ENCODE measurements at regions not wholly inside any gene's neighbourhood (a gene's known extent, or its start where the extent isn't known, plus 50 kb on each side); places are given as distances from the start of the nearest gene placed in this dataset.

- DNase-seq: no peak
Measured at GRCh38 chr2:204012072-204012653, 75.6 kb downstream of the ICOS start.

- no peak for DNase-seq
Measured at GRCh38 chr2:204015118-204015843, 78.7 kb downstream of the ICOS start.

- DNase-seq: no peak
Measured at GRCh38 chr2:204018717-204019116, 82.2 kb downstream of the ICOS start.

- peak; percentile 69 for DNase-seq
Measured at GRCh38 chr2:204019572-204020501, 83.3 kb downstream of the ICOS start.

GRCh38 chr2:204021290-204022081 is 84.9 kb downstream of the ICOS start:
- no peak for DNase-seq

- DNase-seq: no peak
Measured at GRCh38 chr2:204022550-204022949, 86.0 kb downstream of the ICOS start.

GRCh38 chr2:204023088-204023487 is 86.5 kb downstream of the ICOS start:
- DNase-seq: no peak

- DNase-seq: no peak
Measured at GRCh38 chr2:204024503-204024902, 87.9 kb downstream of the ICOS start.

GRCh38 chr2:204024906-204025475 is 88.4 kb downstream of the ICOS start:
- no peak for DNase-seq

- no peak for DNase-seq
Measured at GRCh38 chr2:204026294-204026693, 89.7 kb downstream of the ICOS start.

GRCh38 chr2:204027091-204027490 is 90.5 kb downstream of the ICOS start:
- no peak for DNase-seq

- no peak for DNase-seq
Measured at GRCh38 chr2:204030322-204030721, 93.8 kb downstream of the ICOS start.

- no peak for DNase-seq
Measured at GRCh38 chr2:204031056-204031455, 94.5 kb downstream of the ICOS start.

- no peak for DNase-seq
Measured at GRCh38 chr2:204032301-204032700, 95.7 kb downstream of the ICOS start.

GRCh38 chr2:204033611-204034495 is 97.3 kb downstream of the ICOS start:
- DNase-seq: no peak

GRCh38 chr2:204036706-204037105 is 100.1 kb downstream of the ICOS start:
- DNase-seq: no peak

- no peak for DNase-seq
Measured at GRCh38 chr2:204037286-204037685, 100.7 kb downstream of the ICOS start.

GRCh38 chr2:204039298-204039838 is 102.8 kb downstream of the ICOS start:
- DNase-seq: no peak

- DNase-seq: no peak
Measured at GRCh38 chr2:204040016-204040415, 103.5 kb downstream of the ICOS start.

GRCh38 chr2:204042401-204042800 is 105.8 kb downstream of the ICOS start:
- no peak for DNase-seq

- DNase-seq: no peak
Measured at GRCh38 chr2:204046145-204046544, 109.6 kb downstream of the ICOS start.

All from activated naive CD4-positive, alpha-beta T cell treated with anti-CD3 and anti-CD28 coated beads, Interleukin-2, amount 50 U/mL, for 16 hours (primary cell).